HL-60 (cell line): ENCODE measurements at regions not wholly inside any gene's neighbourhood (a gene's known extent, or its start where the extent isn't known, plus 50 kb on each side); places are given as distances from the start of the nearest gene placed in this dataset.

Experiments used
- DNase-seq, 2 experiments: peaks; one replicate each; pipeline ENCODE4 v3.0.0-alpha.2; 2010 to 2020; ENCODE audit warnings: low read depth in 1 of 2, low spot score in 1 of 2
- H3K27ac ChIP-seq: fragments of 250-450 bp; sonication (Bioruptor Pico); replicated peaks from 2 replicates; pipeline ENCODE4 v1.5.1; 2020; ENCODE audit warnings: mild to moderate bottlenecking, moderate library complexity
- H3K27me3 ChIP-seq: fragments of 250-450 bp; sonication (Bioruptor Pico); 2 replicates; pipeline ENCODE4 v1.5.1; 2021; ENCODE audit warnings: mild to moderate bottlenecking, moderate library complexity; ENCODE audit not compliant: insufficient read depth, poor library complexity, severe bottlenecking
- H3K4me3 ChIP-seq: replicated peaks from 2 replicates; pipeline ENCODE4 v1.5.1; 2011; ENCODE audit warnings: mild to moderate bottlenecking, control low read depth, low read length; ENCODE audit not compliant: insufficient read depth
- GABPA ChIP-seq: IDR thresholded peaks from 2 replicates; pipeline ENCODE4 v1.6.1; 2012; ENCODE audit warnings: low read depth
- POLR2AphosphoS5 ChIP-seq: IDR thresholded peaks from 2 replicates; pipeline ENCODE4 v1.6.1; 2012; ENCODE audit warnings: low read depth
- SPI1 ChIP-seq: IDR thresholded peaks from 2 replicates; pipeline ENCODE4 v1.6.1; 2012; ENCODE audit warnings: low read depth, mild to moderate bottlenecking, borderline replicate concordance
- TF ChIP-seq, protein P1 (sequence below): IDR thresholded peaks from one replicate; pipeline ENCODE4 v1.5.1; 2011; ENCODE audit warnings: low read length, control low read depth, inconsistent platforms; ENCODE audit not compliant: insufficient read depth
- TF ChIP-seq, protein P2 (sequence below): IDR thresholded peaks from 2 replicates; pipeline ENCODE4 v1.6.1; 2012; ENCODE audit warnings: low read depth; ENCODE audit not compliant: insufficient replicate concordance

DNA sequence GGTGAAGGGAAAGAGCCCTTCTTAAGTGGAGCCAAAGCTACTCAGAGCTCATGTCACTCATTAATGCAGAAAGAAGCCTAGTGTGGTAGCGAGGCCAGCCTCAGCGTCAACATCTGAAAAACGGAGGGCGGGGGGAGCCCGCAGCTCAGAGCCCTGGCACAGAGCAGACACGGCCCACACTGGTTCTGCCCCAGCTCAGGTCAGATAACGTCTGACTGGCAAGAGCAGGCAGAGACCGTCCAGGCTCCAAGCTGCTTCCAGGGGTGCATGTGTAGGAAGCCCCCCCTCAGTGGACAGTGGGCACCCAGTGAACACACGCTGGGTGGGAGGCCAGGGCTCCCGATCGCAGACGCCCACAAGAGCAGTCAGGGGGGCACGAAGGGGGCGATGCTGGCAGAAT, 100.8 kb downstream of the SHANK2 start:
- H3K4me3 ChIP-seq, result no peak overlapping the region

GRCh38 chr11:71150859-71151258, 101.5 kb downstream of the SHANK2 start:
- TF ChIP-seq, protein P1, sequence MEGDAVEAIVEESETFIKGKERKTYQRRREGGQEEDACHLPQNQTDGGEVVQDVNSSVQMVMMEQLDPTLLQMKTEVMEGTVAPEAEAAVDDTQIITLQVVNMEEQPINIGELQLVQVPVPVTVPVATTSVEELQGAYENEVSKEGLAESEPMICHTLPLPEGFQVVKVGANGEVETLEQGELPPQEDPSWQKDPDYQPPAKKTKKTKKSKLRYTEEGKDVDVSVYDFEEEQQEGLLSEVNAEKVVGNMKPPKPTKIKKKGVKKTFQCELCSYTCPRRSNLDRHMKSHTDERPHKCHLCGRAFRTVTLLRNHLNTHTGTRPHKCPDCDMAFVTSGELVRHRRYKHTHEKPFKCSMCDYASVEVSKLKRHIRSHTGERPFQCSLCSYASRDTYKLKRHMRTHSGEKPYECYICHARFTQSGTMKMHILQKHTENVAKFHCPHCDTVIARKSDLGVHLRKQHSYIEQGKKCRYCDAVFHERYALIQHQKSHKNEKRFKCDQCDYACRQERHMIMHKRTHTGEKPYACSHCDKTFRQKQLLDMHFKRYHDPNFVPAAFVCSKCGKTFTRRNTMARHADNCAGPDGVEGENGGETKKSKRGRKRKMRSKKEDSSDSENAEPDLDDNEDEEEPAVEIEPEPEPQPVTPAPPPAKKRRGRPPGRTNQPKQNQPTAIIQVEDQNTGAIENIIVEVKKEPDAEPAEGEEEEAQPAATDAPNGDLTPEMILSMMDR, result no peak
- TF ChIP-seq POLR2AphosphoS5, result no peak
- TF ChIP-seq, protein P2, sequence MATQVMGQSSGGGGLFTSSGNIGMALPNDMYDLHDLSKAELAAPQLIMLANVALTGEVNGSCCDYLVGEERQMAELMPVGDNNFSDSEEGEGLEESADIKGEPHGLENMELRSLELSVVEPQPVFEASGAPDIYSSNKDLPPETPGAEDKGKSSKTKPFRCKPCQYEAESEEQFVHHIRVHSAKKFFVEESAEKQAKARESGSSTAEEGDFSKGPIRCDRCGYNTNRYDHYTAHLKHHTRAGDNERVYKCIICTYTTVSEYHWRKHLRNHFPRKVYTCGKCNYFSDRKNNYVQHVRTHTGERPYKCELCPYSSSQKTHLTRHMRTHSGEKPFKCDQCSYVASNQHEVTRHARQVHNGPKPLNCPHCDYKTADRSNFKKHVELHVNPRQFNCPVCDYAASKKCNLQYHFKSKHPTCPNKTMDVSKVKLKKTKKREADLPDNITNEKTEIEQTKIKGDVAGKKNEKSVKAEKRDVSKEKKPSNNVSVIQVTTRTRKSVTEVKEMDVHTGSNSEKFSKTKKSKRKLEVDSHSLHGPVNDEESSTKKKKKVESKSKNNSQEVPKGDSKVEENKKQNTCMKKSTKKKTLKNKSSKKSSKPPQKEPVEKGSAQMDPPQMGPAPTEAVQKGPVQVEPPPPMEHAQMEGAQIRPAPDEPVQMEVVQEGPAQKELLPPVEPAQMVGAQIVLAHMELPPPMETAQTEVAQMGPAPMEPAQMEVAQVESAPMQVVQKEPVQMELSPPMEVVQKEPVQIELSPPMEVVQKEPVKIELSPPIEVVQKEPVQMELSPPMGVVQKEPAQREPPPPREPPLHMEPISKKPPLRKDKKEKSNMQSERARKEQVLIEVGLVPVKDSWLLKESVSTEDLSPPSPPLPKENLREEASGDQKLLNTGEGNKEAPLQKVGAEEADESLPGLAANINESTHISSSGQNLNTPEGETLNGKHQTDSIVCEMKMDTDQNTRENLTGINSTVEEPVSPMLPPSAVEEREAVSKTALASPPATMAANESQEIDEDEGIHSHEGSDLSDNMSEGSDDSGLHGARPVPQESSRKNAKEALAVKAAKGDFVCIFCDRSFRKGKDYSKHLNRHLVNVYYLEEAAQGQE, result no peak
- TF ChIP-seq SPI1, result no peak
- TF ChIP-seq GABPA, result no peak
- Histone ChIP-seq H3K4me3 (no peak overlapping the region), H3K27ac (no peak overlapping the region), H3K27me3 (no peaks in the 10 kb centered on the region)
- no peak for DNase-seq

More for the DNA sequence above, 100.8 kb downstream of the SHANK2 start:
- no peak for TF ChIP-seq POLR2AphosphoS5
- TF ChIP-seq GABPA, result no peak
- no peak for TF ChIP-seq SPI1
- TF ChIP-seq, protein P1, result no peak
- TF ChIP-seq, protein P2, result no peak
- no peaks in the 10 kb centered on the region for H3K27me3 ChIP-seq
- DNase-seq, result no peak
- H3K27ac ChIP-seq, result no peak overlapping the region

- Histone ChIP-seq H3K27me3 (no peaks in the 10 kb centered on the region), H3K4me3 (no peak overlapping the region), H3K27ac (no peak overlapping the region)
- DNase-seq, result no peak
- TF ChIP-seq POLR2AphosphoS5 (no peak), SPI1 (no peak), GABPA (no peak)
- TF ChIP-seq, protein P2, result no peak
Measured at GRCh38 chr11:71148716-71149115, 103.7 kb downstream of the SHANK2 start.
